ENCODE measurements at regions not wholly inside any gene's neighbourhood (a gene's known extent, or its start where the extent isn't known, plus 50 kb on each side); places are given as distances from the start of the nearest gene placed in this dataset.

- POLR2A ChIA-PET (ENCODE audit: partially characterized antibody), result no interaction called here
- Histone ChIP-seq H2BK12ac (ENCODE audit: low read depth, low read length) (no peak overlapping the region), H3K9me3 (ENCODE audit: insufficient read depth in 2 of 2, low read depth in 1 of 2, low read length in 1 of 2) (no peaks in the 10 kb centered on the region), H2AFZ (ENCODE audit: low read length) (no peak overlapping the region), H3K27ac (ENCODE audit: low read depth, low read length) (no peak overlapping the region), H4K91ac (replicated peaks; ENCODE audit: insufficient read length, low read length) (no peak overlapping the region), H2BK5ac (ENCODE audit: low read depth, low read length) (no peak overlapping the region), H4K8ac (ENCODE audit: extremely low read depth, insufficient read depth, low read length) (no peak overlapping the region), H2BK15ac (ENCODE audit: low read length) (no peak overlapping the region), H3K79me1 (ENCODE audit: low read depth, low read length) (no peaks in the 10 kb centered on the region), H3K23ac (ENCODE audit: insufficient read length) (no peak overlapping the region), H3K23me2 (ENCODE audit: low read depth, low read length) (no peaks in the 10 kb centered on the region; the same call in 1 of the 2 replicates), H3K4me2 (ENCODE audit: insufficient read depth in 1 of 2, low read depth in 2 of 2, low read length in 2 of 2) (no peak overlapping the region), H3K4ac (replicated peaks; ENCODE audit: insufficient read length, low read depth, low read length) (no peak overlapping the region), H3K56ac (replicated peaks; ENCODE audit: insufficient read length, low read depth, low read length) (no peak overlapping the region), H4K5ac (ENCODE audit: insufficient read length, low read depth, low read length) (no peak overlapping the region), H3K79me2 (ENCODE audit: control insufficient read depth in 1 of 2, insufficient read depth in 2 of 2, low read length in 2 of 2) (no peaks in the 10 kb centered on the region), H3K4me1 (replicated peaks in 1 of 4; ENCODE audit: control insufficient read depth in 3 of 4, insufficient read depth in 4 of 4, low read length in 3 of 4) (peaks cover 0 to 3% (median 0%) of the 10 kb centered on the region in 4 experiments; a peak in 1 of 7 replicates), H2BK120ac (replicated peaks; ENCODE audit: low read depth, low read length) (no peak overlapping the region), H3K27me3 (replicated peaks in 1 of 4; ENCODE audit: control insufficient read depth in 3 of 4, extremely low read depth in 1 of 4, insufficient read depth in 3 of 4, low read length in 3 of 4) (no peaks in the 10 kb centered on the region), H3K4me3 (ENCODE audit: extremely low read depth in 1 of 4, insufficient read depth in 2 of 4, low read depth in 3 of 4, low read length in 4 of 4) (no peak overlapping the region), H4K20me1 (replicated peaks in 1 of 2; ENCODE audit: control insufficient read depth in 1 of 2, insufficient read depth in 2 of 2, low read length in 2 of 2) (no peaks in the 10 kb centered on the region), H3K18ac (ENCODE audit: extremely low read depth, low read length) (no peak overlapping the region), H2AK5ac (ENCODE audit: low read depth, low read length) (no peak overlapping the region), H3K9ac (replicated peaks in 1 of 4; ENCODE audit: extremely low read depth in 1 of 4, low read depth in 3 of 4, low read length in 3 of 4) (no peak overlapping the region), H2BK20ac (ENCODE audit: low read length) (no peak overlapping the region), H3K14ac (ENCODE audit: insufficient read length) (no peak overlapping the region), H3K36me3 (ENCODE audit: control insufficient read depth in 2 of 4, insufficient read depth in 4 of 4, low read length in 3 of 4) (no peaks in the 10 kb centered on the region)
- WGBS, 2 experiments (ENCODE audit: extremely low coverage in 1 of 2, insufficient coverage in 1 of 2, insufficient read length in 1 of 2, insufficient replicate concordance in 2 of 2, low coverage in 1 of 2, low lambda C conversion rate in 2 of 2, missing lambda C conversion rate in 1 of 2), result 84% methylated on average over 5 of the region's 5 CpGs; no CpG with 5 or more reads in 1 of the 2 experiments
- DNase-seq (ENCODE audit: low read depth in 1 of 2, low spot score in 2 of 2) (no peak), FAIRE-seq (no peak)
- CTCF ChIA-PET (ENCODE audit: partially characterized antibody), result interaction anchor here (0.6 to 1.1 kb wide), 2 partner anchors 125 to 376 kb away, joined by 3 read pairs; no protein-coding TSS in a partner anchor
- TF ChIP-seq GABPA (IDR thresholded peaks at IDR 0.05; ENCODE audit: borderline replicate concordance, insufficient read depth, low read length) (no peak), RFX5 (IDR thresholded peaks at IDR 0.05; ENCODE audit: borderline replicate concordance, low read depth, low read length) (no peak), BCL11A (IDR thresholded peaks at IDR 0.05; ENCODE audit: low read depth in 2 of 2, low read length in 2 of 2) (no peak), E2F6 (IDR thresholded peaks at IDR 0.05) (no peak), ATF2 (IDR thresholded peaks at IDR 0.05; ENCODE audit: low read length) (no peak), SIX5 (IDR thresholded peaks at IDR 0.05; ENCODE audit: low read depth, low read length) (no peak)
These were observed 112.9 kb downstream of the CEP44 start for GRCh38 chr4:174396599-174397110.
